NCI-H2081 (cell line): ENCODE measurements at regions not wholly inside any gene's neighbourhood (a gene's known extent, or its start where the extent isn't known, plus 50 kb on each side); places are given as distances from the start of the nearest gene placed in this dataset.

Experiments used
- DNase-seq, 2 experiments: peaks; one replicate each; lab custom pipeline; 2025; lab: John Stamatoyannopoulos, UW

DNA sequence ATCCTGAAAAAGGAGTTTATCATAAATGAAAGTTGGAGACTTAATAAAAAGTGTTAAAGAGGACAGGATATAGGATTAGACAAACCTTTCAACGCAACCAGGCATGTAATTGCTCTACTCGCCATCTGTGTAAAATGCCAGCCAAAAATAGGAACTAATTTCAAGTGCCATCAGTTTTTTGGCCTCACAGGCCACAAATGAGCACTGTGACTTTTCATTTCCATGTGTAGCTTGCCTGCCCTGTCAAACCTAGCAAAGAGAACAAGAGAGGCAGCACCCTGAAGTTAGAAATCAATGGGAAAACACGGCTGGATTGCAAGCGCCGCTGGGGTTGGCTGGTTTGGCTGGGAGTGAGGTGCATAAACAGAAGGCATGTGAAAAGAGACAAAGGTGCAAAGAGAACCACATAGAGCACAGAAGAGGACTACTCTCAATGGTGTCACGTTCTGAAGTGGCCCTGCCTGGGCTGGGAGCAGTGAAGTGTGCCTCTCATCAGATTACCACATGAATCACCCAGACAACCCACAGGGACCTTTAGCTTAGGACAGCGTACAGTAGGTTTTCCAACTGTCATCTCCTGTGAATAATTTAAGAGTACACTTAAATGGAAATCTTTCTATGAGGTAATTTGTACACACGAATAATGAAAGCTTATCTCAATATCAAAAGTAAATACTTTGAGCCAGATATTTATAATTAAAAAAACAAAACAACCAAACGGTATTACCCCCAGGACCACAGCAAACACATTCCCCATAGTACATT lies 78.0 kb upstream of the NHSL1 start:
- peak; percentile 58 to 89 for DNase-seq

DNA sequence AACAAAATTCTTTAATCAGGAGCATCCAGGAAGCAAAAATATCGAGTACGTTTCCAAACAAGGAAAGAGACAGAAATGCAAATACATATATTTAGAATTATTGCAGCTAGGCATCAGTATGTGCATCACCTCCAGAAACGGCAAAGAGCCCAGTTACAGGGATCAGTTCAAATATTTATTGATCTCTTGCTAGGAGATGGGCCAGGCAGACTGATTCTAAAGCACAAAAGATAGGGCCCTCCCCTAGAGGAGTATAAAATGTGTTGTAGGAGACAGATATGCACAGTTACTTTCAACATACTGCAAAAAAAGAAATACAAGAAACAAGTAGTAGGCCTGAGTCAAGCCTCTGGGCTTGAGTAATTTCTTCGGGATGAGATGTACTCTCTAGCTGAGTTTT lies 80.7 kb upstream of the NHSL1 start:
- DNase-seq, result no peak

DNA sequence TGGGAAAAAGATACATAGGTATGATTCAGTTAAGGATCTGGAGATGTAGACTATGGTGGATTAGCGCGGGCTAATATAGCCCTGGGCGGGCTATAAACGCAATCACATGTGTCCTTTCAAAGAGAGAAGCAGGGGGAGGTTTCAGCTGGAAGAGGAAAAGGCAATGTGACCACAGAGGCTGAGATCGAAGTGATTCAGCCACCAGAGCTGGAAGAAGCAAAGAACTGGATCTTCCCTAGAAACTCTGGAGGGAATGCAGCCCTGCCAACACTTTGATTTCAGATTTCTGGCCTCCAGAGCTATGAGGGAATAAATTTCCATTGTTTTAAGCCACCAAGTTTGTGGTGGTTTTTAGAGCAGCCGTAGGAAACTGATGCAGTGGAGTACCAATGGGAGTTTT lies 81.5 kb upstream of the NHSL1 start:
- no peak for DNase-seq

DNA sequence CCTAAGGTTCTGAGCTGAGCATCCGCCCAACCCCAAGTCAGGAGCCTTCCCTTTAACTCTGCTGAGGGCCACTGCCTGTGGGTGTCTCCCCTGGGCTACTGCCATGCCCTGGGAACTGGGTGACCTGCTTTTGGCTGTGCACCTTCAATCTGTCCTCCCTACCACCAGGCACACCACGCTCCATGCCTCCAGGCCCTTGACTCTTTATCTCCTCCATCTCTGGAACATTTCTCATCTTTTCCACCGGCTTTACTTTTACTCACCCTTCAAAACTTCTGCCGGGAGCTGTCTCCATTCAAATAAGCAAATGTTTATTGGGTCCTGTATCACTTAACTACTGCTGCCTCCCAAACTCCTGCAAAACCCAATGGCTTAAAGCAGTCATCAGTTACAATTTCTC lies 83.3 kb upstream of the NHSL1 start:
- DNase-seq, result no peak

DNA sequence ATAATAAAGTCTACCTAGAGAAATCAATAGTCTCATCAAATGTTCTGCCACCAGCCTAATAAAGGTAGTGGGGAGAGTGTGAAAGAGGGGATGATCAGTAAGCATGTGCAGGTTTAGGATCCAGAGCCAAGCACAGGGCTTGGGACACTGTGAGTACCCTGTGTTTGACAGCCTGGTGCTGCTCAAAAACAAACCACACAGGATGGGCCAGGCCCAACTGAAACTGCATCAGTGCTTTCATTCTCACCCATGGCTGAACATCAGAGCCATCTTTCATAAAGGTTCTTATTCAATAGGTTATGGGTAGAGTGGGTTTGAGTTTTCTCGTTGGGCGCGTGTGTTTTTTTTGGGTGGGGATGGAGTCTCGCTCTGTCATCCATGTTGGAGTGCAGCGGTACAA lies 87.3 kb upstream of the NHSL1 start:
- DNase-seq, result no peak

DNA sequence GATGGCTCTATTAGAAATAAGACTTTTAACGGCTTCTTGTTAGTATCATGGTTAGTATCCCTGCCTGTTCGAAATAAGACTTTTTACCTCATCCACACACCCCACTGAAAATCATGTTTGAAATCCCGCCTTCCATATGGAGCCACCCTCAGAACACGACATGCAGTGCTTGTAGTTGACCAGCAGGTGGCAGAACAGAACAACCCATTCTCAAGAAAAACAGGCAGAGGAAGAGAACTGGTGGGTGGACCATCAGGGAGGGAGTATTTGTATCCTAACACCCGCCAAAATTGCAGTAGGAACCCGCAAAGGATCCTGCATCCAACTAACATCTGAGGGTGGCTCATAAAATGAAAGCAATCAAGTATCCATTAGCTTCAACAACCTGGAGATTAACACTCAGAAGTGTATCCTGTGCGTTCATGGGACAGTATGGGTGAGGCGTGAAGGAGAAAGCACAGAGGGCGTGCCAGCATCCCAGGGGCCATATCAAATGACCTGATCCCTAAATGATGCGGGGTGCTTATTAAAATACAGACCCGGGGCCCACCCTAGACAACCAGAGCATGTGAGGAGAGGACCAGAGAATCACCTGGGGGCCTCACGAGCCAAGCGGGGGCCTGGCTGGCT lies 89.6 kb upstream of the NHSL1 start:
- DNase-seq, result peak; percentile 55 to 63

DNA sequence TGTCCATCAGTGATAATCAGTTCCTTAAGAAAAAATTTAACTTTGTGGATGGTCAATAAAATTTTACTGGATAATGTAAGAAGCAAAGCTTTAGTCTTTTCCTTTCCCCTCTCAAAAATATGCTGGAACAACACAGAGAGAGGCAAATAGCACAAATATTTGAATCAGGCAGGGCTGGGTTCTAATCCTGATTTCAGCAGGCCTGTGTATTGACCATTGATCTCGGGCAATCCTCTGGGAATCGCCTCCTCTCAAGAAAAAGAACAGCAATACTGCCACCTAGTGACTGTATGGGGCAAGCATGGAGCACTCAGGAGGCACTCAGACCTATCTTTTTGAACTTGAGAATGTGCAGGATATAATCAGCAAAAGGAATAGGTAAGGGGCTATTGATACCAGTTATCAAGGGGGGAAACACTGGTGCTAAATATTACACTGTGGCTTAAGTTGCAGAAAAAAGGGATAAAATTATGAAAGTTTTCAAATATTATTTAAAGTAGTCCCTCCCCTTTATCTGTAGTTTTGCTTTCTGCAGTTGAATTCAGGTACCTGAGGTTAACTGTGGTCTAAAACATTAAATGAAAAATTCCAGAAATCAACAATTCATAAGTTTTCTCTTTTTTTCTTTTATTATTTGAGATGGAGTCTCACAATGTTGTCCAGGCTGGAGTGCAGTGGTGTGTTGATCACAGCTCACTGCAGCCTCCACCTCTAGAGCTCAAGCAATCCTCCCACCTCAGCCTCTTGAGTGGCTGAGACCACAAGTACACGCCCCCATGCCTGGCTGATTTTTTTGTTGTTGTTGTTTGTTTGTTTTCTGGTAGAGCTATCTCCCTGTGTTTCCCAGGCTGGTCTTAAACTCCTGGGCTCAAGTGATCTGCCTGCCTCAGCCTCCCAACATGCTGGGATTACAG lies 91.8 kb upstream of the NHSL1 start:
- peak; percentile 64 to 72 for DNase-seq

DNA sequence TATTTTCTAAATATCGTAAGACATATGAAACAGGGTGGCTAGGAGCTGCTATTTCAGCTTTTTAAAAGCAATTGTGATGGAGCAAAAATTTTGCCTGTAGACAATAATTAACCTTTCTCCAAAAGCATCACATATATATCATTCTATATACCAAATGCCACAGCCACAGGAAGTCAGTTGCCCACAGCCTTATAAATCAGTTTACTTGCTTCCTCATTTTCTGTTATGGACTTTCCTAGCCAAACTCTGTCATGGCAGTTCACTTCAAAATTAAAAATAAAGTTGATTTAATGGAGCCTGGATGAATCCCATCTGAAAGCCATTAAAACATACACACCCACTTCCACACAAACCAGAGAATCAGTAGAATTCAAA lies 93.4 kb upstream of the NHSL1 start:
- no peak for DNase-seq

DNA sequence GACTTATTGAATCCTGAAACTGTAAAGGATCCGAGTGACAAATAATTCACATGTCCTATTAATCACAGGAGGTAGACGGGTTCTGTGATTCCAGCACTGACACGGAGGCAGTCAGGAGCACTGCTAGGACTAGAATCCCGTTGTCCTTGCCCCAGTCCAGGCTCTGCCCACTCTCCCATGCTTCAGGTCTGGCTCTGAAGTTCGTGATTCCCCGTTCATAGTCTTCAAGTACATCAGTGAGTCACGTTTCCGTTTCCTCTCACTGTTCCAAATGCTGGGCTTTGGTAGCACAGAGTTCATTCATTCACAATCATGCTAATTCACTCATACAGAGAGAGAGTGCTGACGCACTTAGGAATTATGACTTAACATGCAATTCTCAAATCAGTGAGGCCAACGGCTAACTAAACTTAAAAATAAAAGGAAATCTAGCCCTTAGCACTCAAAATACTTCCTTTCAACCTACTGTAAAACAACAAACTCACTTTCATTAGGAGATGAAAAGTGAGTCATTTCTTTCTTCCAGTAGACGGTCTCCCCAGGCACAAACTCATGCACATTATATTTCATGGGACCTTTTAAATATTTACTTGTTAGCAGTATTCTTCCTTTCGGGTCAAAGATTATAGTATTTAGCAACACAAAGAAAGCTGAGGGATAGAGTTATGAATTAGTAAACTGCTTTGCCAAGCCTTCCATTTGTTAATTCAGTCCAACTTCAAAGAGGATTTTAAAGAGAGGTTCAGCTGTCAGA lies 94.0 kb upstream of the NHSL1 start:
- no peak for DNase-seq

DNA sequence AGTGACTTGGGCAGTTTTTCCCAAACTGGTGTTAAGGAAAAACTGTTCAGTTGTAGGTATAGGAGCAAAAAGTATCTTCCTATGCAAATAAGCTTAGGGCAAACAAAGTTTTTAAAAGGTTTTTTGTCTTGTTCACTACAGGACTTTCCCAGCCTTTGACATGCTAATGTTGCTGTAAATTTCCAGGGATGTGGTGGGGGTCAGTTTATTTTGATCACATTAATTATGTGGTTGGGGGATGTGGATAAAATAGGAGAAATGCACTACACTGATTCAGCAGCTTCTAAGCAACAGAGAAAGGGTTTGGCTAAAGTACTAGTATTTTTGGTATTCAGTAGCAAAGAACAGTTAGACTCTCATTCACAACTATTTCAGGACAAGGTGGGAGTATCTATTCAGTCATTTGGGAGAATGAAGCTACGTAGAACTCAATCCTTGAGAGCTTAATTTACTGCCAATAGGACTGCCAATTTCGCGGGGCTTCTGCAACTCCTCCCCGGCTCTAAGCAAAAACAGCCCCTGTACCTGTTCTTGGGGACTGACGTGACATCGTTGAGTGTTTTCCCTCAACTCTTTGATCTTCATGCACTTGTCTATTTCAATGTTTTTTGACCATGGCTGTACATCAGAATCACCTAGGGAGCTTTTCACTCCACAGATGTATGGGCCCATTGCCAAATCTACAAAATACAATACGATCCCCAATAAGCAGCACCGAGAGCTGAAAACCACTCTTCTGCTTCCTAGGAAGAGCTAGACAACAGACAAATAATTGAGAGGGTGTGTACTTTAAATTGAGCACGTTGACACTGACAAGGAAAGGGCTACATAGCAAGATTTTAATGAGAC lies 94.8 kb upstream of the NHSL1 start:
- no peak for DNase-seq

DNA sequence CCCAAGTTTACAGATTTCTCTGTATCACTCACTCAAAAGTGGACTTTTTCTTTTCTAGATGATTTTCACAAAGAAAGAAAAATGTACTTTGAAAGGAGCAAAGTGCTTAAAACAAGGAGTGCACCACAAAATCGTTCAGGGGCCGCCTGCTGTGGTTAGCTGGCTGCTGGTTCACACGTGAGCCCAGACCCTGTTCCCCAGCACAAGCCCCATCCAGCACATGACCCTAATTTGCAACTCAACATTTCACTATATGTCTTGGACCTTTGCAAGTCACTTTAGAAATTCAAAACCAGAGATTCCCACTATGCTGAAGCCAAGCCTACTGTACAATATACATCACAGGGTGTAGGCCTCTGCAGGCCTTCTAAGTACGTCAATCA lies 95.5 kb upstream of the NHSL1 start:
- no peak for DNase-seq

DNA sequence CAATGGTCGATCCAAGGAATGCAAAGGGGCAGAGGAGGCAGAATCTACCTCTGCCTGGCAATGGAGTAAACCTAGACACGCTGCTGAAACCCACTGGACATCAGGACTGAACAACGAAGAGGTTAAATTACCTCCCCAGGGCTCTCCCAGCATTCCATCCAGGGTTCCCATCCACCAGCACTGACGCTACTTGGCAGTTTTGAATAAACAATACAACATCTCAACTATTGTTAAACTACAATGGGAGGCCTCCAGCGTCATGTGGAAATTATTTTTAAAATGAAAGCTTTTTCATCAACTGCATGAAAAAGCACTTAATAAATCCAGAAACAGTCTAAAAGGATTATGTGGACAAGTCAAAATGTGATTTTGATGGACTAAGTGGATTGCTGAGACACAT lies 96.8 kb upstream of the NHSL1 start:
- DNase-seq, result no peak

DNA sequence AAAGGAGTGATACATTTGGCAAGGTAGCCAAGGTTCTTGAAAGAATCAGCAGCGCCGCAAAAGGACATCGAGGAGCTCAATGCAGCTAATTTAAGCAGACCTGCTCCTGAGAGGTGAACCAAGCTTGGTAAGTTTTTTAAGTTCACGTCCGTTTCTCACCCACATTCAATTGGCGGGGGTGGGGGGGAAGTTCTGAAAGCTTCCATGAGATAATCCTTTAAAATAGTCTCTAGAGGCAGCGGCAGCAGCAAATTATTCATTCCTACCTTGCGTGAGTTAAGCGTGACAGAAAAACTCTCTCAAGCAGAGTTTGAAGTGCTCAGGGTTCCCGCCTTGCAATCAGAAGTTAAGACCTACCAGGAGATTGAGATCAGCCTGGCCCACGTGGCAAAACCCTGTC lies 97.3 kb upstream of the NHSL1 start:
- no peak for DNase-seq

DNA sequence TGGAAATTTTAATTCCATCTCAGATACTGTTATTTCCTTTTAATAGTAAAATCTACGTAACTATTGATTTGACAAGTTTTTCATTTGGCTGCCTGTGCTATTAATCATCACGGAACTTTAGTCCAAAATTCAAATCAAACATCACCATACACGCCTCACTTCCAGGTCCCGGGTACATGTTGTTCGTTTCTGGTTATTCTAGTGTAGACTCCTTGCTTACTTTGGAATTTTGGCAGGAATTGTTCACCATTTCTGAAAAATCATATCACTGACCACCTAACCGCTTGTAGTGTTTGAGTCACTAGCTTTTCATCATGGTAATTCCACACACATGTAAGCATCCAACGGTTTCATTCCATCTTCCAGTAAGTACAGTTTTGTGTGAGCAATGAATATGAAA lies 98.0 kb upstream of the NHSL1 start:
- no peak for DNase-seq

DNA sequence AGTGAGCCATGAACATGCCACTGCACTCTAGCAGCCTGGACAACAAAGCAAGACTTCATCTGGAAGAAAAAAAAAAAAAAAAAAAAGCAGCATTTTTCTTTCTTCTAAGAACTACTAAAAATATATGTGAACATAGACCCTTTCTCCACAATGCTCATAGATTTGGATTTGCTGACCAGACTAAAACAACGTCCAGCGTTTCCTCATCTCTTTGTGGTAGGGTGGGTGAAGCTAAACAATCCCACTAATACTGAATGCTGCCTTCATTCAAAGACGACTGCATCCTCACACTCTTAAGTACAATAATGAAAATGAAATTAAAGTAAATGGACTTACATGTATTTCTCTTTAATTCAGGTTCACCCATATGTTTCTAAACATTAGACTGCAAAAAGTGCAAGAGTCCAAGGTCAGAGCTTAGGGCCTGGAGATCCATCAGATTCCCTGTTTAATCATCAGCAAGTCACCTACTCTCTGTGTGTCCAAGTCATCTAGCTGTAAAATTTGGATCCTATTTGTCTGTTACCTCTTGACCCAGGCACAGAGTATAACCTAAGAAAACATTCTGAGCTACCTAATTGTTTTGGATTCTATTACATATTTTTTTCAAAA lies 99.4 kb upstream of the NHSL1 start:
- DNase-seq, result no peak

DNA sequence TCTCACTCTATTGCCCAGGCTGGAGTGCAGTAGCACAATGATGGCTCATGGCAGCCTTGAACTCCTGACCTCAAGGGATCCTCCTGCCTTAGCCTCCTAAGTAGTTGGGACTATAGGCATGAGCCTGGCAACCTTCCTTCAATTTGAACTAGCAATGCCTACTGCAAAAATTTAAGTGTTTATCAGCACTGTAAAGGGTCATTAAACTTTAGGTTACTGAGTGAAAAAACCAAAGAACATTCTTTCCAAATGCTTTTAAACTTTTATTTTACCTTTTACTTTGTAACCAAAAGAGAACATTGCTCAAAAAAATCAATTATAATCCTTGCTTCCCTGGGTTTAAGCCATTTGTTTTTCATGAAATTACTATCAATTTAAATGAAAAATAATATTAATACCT lies 101.0 kb upstream of the NHSL1 start:
- no peak for DNase-seq

DNA sequence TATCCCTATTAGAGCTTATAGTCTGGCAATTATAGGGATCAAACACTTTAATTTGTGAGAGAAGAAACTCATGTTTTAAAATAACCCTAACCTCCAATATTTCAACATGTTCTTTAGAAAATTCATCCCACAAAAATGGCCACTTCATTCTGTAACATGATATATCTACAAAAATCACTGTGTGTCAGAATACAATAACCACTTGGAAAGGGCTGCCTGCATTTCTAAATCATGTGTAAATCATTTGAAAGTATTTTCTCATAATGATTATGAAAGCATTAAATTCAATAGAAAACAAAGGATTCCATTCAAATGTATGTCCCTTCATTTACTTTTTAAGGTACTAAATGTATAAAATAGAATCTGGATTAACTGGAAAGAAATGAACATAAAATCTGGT lies 101.4 kb upstream of the NHSL1 start:
- no peak for DNase-seq

DNA sequence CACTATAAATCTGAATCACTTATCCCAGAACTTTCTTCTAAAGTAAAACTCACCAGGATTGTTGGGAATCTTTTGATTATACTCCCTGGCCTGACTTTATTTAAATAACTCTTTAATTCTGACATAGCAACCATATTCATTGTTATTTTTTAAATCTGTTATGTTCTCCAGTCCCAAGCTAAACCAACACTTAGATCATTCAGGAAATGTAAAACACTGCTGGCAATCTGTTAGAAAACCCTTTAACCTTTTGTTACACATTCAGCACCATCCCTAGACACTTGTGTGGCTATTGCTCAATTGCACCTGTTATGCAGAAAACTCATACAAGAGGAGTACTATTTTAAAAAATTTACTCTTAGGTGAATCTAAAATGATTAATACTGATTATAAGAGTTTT lies 101.8 kb upstream of the NHSL1 start:
- DNase-seq, result no peak

DNA sequence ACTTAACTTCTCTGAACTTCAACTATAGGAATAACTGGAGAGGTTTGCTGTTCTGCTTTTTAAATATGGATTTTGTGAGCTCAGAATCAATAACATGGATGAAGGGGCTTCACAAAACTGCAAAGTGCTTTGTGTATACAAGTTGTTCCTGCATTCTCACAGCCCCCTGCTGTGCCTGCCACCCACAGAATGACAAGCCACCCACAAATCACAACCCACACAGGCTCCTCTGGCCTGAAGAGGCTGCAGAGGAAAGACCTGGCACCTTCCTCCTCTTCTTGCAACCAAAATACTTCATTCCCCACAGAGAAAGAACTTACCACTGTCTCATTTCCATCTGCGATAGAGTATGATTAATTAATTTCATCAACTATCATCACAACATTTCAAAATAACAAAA lies 106.7 kb upstream of the NHSL1 start:
- DNase-seq, result no peak

DNA sequence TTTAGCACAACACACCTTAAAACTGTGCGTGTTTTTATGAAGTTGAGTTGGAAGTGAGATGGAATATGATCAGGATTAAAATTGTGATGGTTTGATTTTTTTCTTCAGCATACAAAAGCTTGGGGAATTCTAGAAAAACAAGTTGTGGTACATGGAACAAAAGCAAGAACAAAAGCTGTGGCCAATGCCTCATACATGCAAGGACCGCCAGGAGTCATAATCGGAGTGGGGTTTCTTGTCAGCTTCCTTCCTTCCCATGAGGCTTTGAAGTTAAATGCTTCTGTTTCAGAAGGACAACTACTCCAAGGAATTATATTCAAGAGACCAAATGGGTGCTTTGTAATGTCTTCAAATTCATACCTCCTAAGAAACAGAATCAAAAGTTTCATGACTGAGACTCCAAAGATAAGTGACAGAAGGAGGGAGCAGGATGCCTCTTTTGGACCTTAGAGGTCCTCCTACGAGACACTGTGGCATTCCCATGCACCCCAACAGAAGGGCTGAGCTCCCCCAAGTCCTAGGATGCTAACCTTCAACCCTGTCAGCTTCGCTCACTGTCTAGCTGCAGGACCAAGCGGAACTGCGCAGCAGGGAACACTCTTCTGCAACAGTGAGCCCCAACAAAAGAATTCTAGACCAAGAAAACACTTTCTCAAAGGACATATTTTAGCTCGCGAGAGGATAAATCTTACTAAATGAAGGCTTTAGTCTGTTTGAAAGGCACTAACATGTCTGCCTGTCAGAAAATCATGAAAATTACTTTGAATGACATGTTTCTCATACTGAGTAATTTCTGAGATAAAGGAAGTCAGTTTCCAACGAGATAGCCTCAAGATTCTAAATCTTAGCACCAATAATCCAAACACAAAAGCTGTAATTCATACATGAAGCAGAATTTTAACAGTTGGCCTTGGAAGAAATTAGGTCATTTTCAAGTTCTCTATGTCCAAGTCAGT lies 108.5 kb upstream of the NHSL1 start:
- DNase-seq, result no peak
